H1 (cell line): ENCODE measurements at regions not wholly inside any gene's neighbourhood (a gene's known extent, or its start where the extent isn't known, plus 50 kb on each side); places are given as distances from the start of the nearest gene placed in this dataset.

Experiments used
- CTCF ChIA-PET: fragments of 300-600 bp; sonication (Branson Sonifier 250); formaldehyde crosslinking; loops from one replicate; lab custom pipeline; 2021; ENCODE audit not compliant: partially characterized antibody; lab: Charles Lee
- POLR2A ChIA-PET: fragments of 300-600 bp; sonication (Branson Sonifier 250); formaldehyde crosslinking; loops from one replicate; lab custom pipeline; 2021; ENCODE audit warnings: inconsistent platforms; ENCODE audit not compliant: partially characterized antibody; lab: Charles Lee
- DNase-seq, 2 experiments: peaks; one replicate each; pipeline versions ENCODE4 v3.0.0 to v3.0.0-alpha.2; 2010 to 2022; ENCODE audit warnings: low spot score in 2 of 2, low read depth in 1 of 2, mixed read lengths in 1 of 2
- FAIRE-seq: peaks from 2 replicates; lab custom pipeline; 2011; peaks lifted over from hg19 to GRCh38; lab: Jason Lieb, UNC
- H2AFZ ChIP-seq: 2 replicates; pipeline ENCODE4 v1.8.1; 2012; ENCODE audit warnings: low read length, inconsistent platforms
- H2AK5ac ChIP-seq: 2 replicates; pipeline ENCODE4 v1.6.1; 2013; ENCODE audit warnings: low read depth, low read length
- H2BK120ac ChIP-seq: replicated peaks from 2 replicates; pipeline ENCODE3; 2013; ENCODE audit warnings: low read depth, low read length, inconsistent platforms
- H2BK12ac ChIP-seq: 2 replicates; pipeline ENCODE4 v1.6.1; 2013; ENCODE audit warnings: low read depth, low read length
- H2BK15ac ChIP-seq: 2 replicates; pipeline ENCODE4 v1.6.1; 2013; ENCODE audit warnings: low read length
- H2BK20ac ChIP-seq: 2 replicates; pipeline ENCODE4 v1.6.1; 2013; ENCODE audit warnings: low read length
- H2BK5ac ChIP-seq: 2 replicates; pipeline ENCODE4 v1.6.1; 2013; ENCODE audit warnings: low read depth, low read length
- H3K14ac ChIP-seq: 2 replicates; pipeline ENCODE4 v1.6.1; 2013; ENCODE audit warnings: inconsistent platforms; ENCODE audit not compliant: insufficient read length
- H3K18ac ChIP-seq: 2 replicates; pipeline ENCODE4 v1.6.1; 2013; ENCODE audit warnings: low read length; ENCODE audit errors: extremely low read depth
- H3K23ac ChIP-seq: 2 replicates; pipeline ENCODE4 v1.6.1; 2013; ENCODE audit warnings: inconsistent platforms; ENCODE audit not compliant: insufficient read length
- H3K23me2 ChIP-seq: 2 replicates; pipeline ENCODE4 v1.6.1; 2013; ENCODE audit warnings: low read depth, low read length
- H3K27ac ChIP-seq: 2 replicates; pipeline ENCODE4 v1.6.1; 2011; ENCODE audit warnings: low read depth, low read length, inconsistent platforms
- H3K27me3 ChIP-seq, 4 experiments: replicated peaks in 1 of 4; 1 replicate in 1 of 4; 2 replicates in 3 of 4; pipeline versions ENCODE4 v1.6.1 to v1.8.1; 2011 to 2013; ENCODE audit warnings: low read length in 3 of 4, mild to moderate bottlenecking in 3 of 4, inconsistent platforms in 2 of 4, mixed read lengths in 2 of 4, moderate library complexity in 1 of 4; ENCODE audit not compliant: control insufficient read depth in 3 of 4, insufficient read depth in 3 of 4; ENCODE audit errors: extremely low read depth in 1 of 4
- H3K36me3 ChIP-seq, 4 experiments: 2 replicates each; pipeline versions ENCODE4 v1.6.1 to v1.8.1; 2011 to 2013; ENCODE audit warnings: mild to moderate bottlenecking in 4 of 4, low read length in 3 of 4, moderate library complexity in 2 of 4, control low read depth in 1 of 4, inconsistent platforms in 1 of 4; ENCODE audit not compliant: insufficient read depth in 4 of 4, control insufficient read depth in 2 of 4
- H3K4ac ChIP-seq: replicated peaks from 2 replicates; pipeline ENCODE3; 2013; ENCODE audit warnings: low read length, low read depth, mixed read lengths, inconsistent platforms; ENCODE audit not compliant: insufficient read length
- H3K4me1 ChIP-seq, 4 experiments: replicated peaks in 1 of 4; 1 replicate in 1 of 4; 2 replicates in 3 of 4; pipeline versions ENCODE4 v1.6.1 to v1.8.1; 2011 to 2013; ENCODE audit warnings: low read length in 3 of 4, inconsistent platforms in 2 of 4, mixed read lengths in 1 of 4; ENCODE audit not compliant: insufficient read depth in 4 of 4, control insufficient read depth in 3 of 4
- H3K4me2 ChIP-seq, 2 experiments: 2 replicates each; pipeline versions ENCODE4 v1.6.1 to v1.8.1; 2011 to 2013; ENCODE audit warnings: low read depth in 2 of 2, low read length in 2 of 2, control low read depth in 1 of 2, inconsistent platforms in 1 of 2, mild to moderate bottlenecking in 1 of 2; ENCODE audit not compliant: insufficient read depth in 1 of 2
- H3K4me3 ChIP-seq, 4 experiments: fragments of 200-600, 300-600 bp in 1 of 4; sonication (generic), shearing (Covaris generic), sonication (Bioruptor Twin) in 1 of 4; 2 replicates each; pipeline versions ENCODE4 v1.5.1 to v1.8.1; 2011 to 2016; ENCODE audit warnings: low read length in 4 of 4, low read depth in 3 of 4, control low read depth in 2 of 4, inconsistent platforms in 2 of 4, mild to moderate bottlenecking in 2 of 4, mixed read lengths in 1 of 4, moderate library complexity in 1 of 4; ENCODE audit not compliant: insufficient read depth in 2 of 4; ENCODE audit errors: extremely low read depth in 1 of 4
- H3K56ac ChIP-seq: replicated peaks from 2 replicates; pipeline ENCODE3; 2013; ENCODE audit warnings: low read depth, mild to moderate bottlenecking, mixed read lengths, low read length, inconsistent platforms; ENCODE audit not compliant: insufficient read length
- H3K79me1 ChIP-seq: 2 replicates; pipeline ENCODE4 v1.6.1; 2013; ENCODE audit warnings: low read depth, low read length, control low read depth
- H3K79me2 ChIP-seq, 2 experiments: 2 replicates each; pipeline versions ENCODE4 v1.6.1 to v1.8.1; 2012 to 2013; ENCODE audit warnings: low read length in 2 of 2, mild to moderate bottlenecking in 2 of 2, inconsistent platforms in 1 of 2; ENCODE audit not compliant: insufficient read depth in 2 of 2, control insufficient read depth in 1 of 2
- H3K9ac ChIP-seq, 4 experiments: replicated peaks in 1 of 4; 1 replicate in 1 of 4; 2 replicates in 3 of 4; pipeline versions ENCODE4 v1.6.1 to v1.8.1; 2011 to 2013; ENCODE audit warnings: low read depth in 3 of 4, low read length in 3 of 4, control low read depth in 2 of 4, mild to moderate bottlenecking in 2 of 4, moderate library complexity in 2 of 4, inconsistent platforms in 1 of 4; ENCODE audit errors: extremely low read depth in 1 of 4
- H3K9me3 ChIP-seq, 2 experiments: 2 replicates each; pipeline versions ENCODE4 v1.6.1 to v1.8.1; 2012 to 2013; ENCODE audit warnings: mild to moderate bottlenecking in 2 of 2, moderate library complexity in 2 of 2, control low read depth in 1 of 2, inconsistent platforms in 1 of 2, low read depth in 1 of 2, low read length in 1 of 2, mixed read lengths in 1 of 2; ENCODE audit not compliant: insufficient read depth in 2 of 2
- H4K20me1 ChIP-seq, 2 experiments: replicated peaks in 1 of 2; 2 replicates each; pipeline versions ENCODE3 to v1.8.1; 2011 to 2013; ENCODE audit warnings: inconsistent platforms in 2 of 2, low read length in 2 of 2, mild to moderate bottlenecking in 1 of 2; ENCODE audit not compliant: insufficient read depth in 2 of 2, control insufficient read depth in 1 of 2
- H4K5ac ChIP-seq: 2 replicates; pipeline ENCODE4 v1.6.1; 2013; ENCODE audit warnings: low read length, low read depth, mixed read lengths, inconsistent platforms; ENCODE audit not compliant: insufficient read length
- H4K8ac ChIP-seq: 2 replicates; pipeline ENCODE4 v1.8.0; 2013; ENCODE audit warnings: mild to moderate bottlenecking, moderate library complexity, low read length, inconsistent platforms; ENCODE audit not compliant: insufficient read depth; ENCODE audit errors: extremely low read depth
- H4K91ac ChIP-seq: replicated peaks from 2 replicates; pipeline ENCODE3; 2013; ENCODE audit warnings: low read length, mixed read lengths, inconsistent platforms; ENCODE audit not compliant: insufficient read length
- CBX8 ChIP-seq: fragments of 300-800, 300-1000 bp; sonication (generic); IDR thresholded peaks from 2 replicates; pipeline ENCODE4 v1.7.1; 2016; ENCODE audit warnings: low read depth, low read length, borderline replicate concordance
- RXRA ChIP-seq: IDR thresholded peaks from 2 replicates; pipeline ENCODE4 v1.6.1; 2011; ENCODE audit warnings: low read depth, mild to moderate bottlenecking, low read length, moderate library complexity; ENCODE audit not compliant: insufficient read depth
- TEAD4 ChIP-seq: IDR thresholded peaks from 2 replicates; pipeline ENCODE4 v1.6.1; 2012; ENCODE audit warnings: low read depth, low read length, inconsistent platforms, mixed read lengths
- WGBS, 2 experiments: shearing (Covaris generic) in 1 of 2; methylation state at CpG; one replicate each; pipeline versions ENCODE4 v1.1.6 to v1.1.7; 2013 to 2015; ENCODE audit warnings: low lambda C conversion rate in 2 of 2, mixed read lengths in 2 of 2, inconsistent platforms in 1 of 2, low coverage in 1 of 2, missing lambda C conversion rate in 1 of 2; ENCODE audit not compliant: insufficient replicate concordance in 2 of 2, insufficient coverage in 1 of 2, insufficient read length in 1 of 2; ENCODE audit errors: extremely low coverage in 1 of 2, missing lambda C conversion rate in 1 of 2; 5-methylcytosine and 5-hydroxymethylcytosine counted together
- TF ChIP-seq, protein P1 (sequence below): IDR thresholded peaks from 2 replicates; pipeline ENCODE4 v1.6.1; 2012; ENCODE audit warnings: low read length, inconsistent platforms

GRCh38 chr6:47952640-47953039 lies 158.4 kb downstream of the PTCHD4 start:
- H3K4ac ChIP-seq: no peak overlapping the region
- H4K5ac ChIP-seq: no peak overlapping the region
- no peak overlapping the region for H4K91ac ChIP-seq
- no peaks in the 10 kb centered on the region for H3K23me2 ChIP-seq
- H3K9ac ChIP-seq: no peak overlapping the region
- H3K4me2 ChIP-seq: no peak overlapping the region
- 93% methylated on average over 2 of the region's 2 CpGs; no CpG with 5 or more reads in 1 of the 2 experiments for WGBS, 2 experiments
- no peaks in the 10 kb centered on the region for H3K27me3 ChIP-seq
- POLR2A ChIA-PET: no interaction called here
- H3K36me3 ChIP-seq: no peaks in the 10 kb centered on the region
- H4K20me1 ChIP-seq: no peaks in the 10 kb centered on the region
- H3K4me3 ChIP-seq: no peak overlapping the region
- H3K9me3 ChIP-seq: no peaks in the 10 kb centered on the region; a peak in 1 of 4 replicates
- H2BK120ac ChIP-seq: no peak overlapping the region
- H2BK20ac ChIP-seq: no peak overlapping the region
- no peak for DNase-seq
- no peak overlapping the region for H2AK5ac ChIP-seq
- no peak overlapping the region for H3K18ac ChIP-seq
- no peaks in the 10 kb centered on the region for H3K4me1 ChIP-seq
- no peak overlapping the region for H3K27ac ChIP-seq
- CTCF ChIA-PET: no interaction called here
- no peak overlapping the region for H3K14ac ChIP-seq
- no peaks in the 10 kb centered on the region for H3K79me1 ChIP-seq
- H2BK5ac ChIP-seq: no peak overlapping the region
- no peak overlapping the region for H2BK15ac ChIP-seq
- no peak overlapping the region for H2BK12ac ChIP-seq
- H3K79me2 ChIP-seq: no peaks in the 10 kb centered on the region
- no peak overlapping the region for H4K8ac ChIP-seq
- H2AFZ ChIP-seq: no peak overlapping the region
- H3K23ac ChIP-seq: no peak overlapping the region
- no peak for FAIRE-seq
- H3K56ac ChIP-seq: no peak overlapping the region
- TF ChIP-seq, protein P1, sequence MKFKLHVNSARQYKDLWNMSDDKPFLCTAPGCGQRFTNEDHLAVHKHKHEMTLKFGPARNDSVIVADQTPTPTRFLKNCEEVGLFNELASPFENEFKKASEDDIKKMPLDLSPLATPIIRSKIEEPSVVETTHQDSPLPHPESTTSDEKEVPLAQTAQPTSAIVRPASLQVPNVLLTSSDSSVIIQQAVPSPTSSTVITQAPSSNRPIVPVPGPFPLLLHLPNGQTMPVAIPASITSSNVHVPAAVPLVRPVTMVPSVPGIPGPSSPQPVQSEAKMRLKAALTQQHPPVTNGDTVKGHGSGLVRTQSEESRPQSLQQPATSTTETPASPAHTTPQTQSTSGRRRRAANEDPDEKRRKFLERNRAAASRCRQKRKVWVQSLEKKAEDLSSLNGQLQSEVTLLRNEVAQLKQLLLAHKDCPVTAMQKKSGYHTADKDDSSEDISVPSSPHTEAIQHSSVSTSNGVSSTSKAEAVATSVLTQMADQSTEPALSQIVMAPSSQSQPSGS: no peak
- TF ChIP-seq CBX8 (no peak), RXRA (no peak), TEAD4 (no peak)
